ENCODE measurements at regions not wholly inside any gene's neighbourhood (a gene's known extent, or its start where the extent isn't known, plus 50 kb on each side); places are given as distances from the start of the nearest gene placed in this dataset.

GRCh38 chr4:65805936-65806335 lies 135.6 kb upstream of the EPHA5 start:
- H3K36me3 ChIP-seq = no peaks in the 10 kb centered on the region
- no peak for TF ChIP-seq POLR2AphosphoS5 (IDR thresholded peaks at IDR 0.05)
- TF ChIP-seq EP300 (IDR thresholded peaks at IDR 0.05) = no peak
- TF ChIP-seq, protein P1, sequence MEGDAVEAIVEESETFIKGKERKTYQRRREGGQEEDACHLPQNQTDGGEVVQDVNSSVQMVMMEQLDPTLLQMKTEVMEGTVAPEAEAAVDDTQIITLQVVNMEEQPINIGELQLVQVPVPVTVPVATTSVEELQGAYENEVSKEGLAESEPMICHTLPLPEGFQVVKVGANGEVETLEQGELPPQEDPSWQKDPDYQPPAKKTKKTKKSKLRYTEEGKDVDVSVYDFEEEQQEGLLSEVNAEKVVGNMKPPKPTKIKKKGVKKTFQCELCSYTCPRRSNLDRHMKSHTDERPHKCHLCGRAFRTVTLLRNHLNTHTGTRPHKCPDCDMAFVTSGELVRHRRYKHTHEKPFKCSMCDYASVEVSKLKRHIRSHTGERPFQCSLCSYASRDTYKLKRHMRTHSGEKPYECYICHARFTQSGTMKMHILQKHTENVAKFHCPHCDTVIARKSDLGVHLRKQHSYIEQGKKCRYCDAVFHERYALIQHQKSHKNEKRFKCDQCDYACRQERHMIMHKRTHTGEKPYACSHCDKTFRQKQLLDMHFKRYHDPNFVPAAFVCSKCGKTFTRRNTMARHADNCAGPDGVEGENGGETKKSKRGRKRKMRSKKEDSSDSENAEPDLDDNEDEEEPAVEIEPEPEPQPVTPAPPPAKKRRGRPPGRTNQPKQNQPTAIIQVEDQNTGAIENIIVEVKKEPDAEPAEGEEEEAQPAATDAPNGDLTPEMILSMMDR (IDR thresholded peaks at IDR 0.05) = no peak
- TF ChIP-seq POLR2A (IDR thresholded peaks at IDR 0.05) = no peak
- no peak overlapping the region for H3K4me3 ChIP-seq
- no peaks in the 10 kb centered on the region for H3K27me3 ChIP-seq
- no peaks in the 10 kb centered on the region for H3K9me3 ChIP-seq
- no peak overlapping the region for H3K27ac ChIP-seq
- ATAC-seq = no peak
- no peaks in the 10 kb centered on the region for H3K4me1 ChIP-seq

DNA sequence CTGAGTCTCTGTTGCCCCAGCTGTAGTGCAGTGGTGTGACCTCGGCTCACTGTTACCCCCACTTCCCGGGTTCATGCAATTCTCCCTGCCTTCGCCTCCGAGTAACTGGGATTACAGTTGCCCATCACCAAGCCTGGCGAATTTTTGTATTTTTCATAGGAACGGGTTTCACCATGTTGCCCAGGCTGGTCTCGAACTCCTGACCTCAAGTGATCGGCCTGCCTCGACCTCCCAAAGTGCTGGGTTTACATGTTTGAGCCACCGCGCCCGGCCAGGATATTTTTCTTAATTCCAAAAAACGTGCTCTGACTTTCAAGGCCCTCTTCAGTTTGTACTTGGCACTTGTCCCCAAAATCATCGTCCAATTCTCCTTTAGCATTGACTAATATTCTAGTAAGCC lies 129.2 kb upstream of the EPHA5 start:
- WGBS, 2 donors (ENCODE audit: low coverage in 1 of 2) = 78 to 88% methylated on average over 4 to 9 of the region's 14 CpGs
- H3K4me1 ChIP-seq = no peaks in the 10 kb centered on the region
- no peak overlapping the region for H3K27ac ChIP-seq
- no peaks in the 10 kb centered on the region for H3K9me3 ChIP-seq
- H3K27me3 ChIP-seq = no peaks in the 10 kb centered on the region
- ATAC-seq = no peak
- TF ChIP-seq, protein P1 (IDR thresholded peaks at IDR 0.05) = no peak
- TF ChIP-seq POLR2AphosphoS5 (IDR thresholded peaks at IDR 0.05) = no peak
- no peak for TF ChIP-seq EP300 (IDR thresholded peaks at IDR 0.05)
- TF ChIP-seq POLR2A (IDR thresholded peaks at IDR 0.05) = no peak
- no peaks in the 10 kb centered on the region for H3K36me3 ChIP-seq
- H3K4me3 ChIP-seq = no peak overlapping the region

- no peak for ATAC-seq
- 88 to 90% methylated on average over 1 to 2 of the region's 2 CpGs for WGBS, 2 donors (ENCODE audit: low coverage in 1 of 2)
- Histone ChIP-seq H3K27me3 (no peaks in the 10 kb centered on the region), H3K36me3 (no peaks in the 10 kb centered on the region), H3K9me3 (no peaks in the 10 kb centered on the region), H3K4me1 (no peaks in the 10 kb centered on the region), H3K27ac (no peak overlapping the region), H3K4me3 (no peak overlapping the region)
- TF ChIP-seq, protein P1 (IDR thresholded peaks at IDR 0.05) = no peak
- TF ChIP-seq POLR2A (IDR thresholded peaks at IDR 0.05) (no peak), POLR2AphosphoS5 (IDR thresholded peaks at IDR 0.05) (no peak), EP300 (IDR thresholded peaks at IDR 0.05) (no peak)
Observed at GRCh38 chr4:65798498-65799127, 128.3 kb upstream of the EPHA5 start.

- no peak overlapping the region for H3K4me3 ChIP-seq
Observed at GRCh38 chr4:65791812-65792308, 121.6 kb upstream of the EPHA5 start.

More at GRCh38 chr4:65791812-65792308, 121.6 kb upstream of the EPHA5 start:
- ATAC-seq = no peak
- TF ChIP-seq, protein P1 (IDR thresholded peaks at IDR 0.05) = no peak
- TF ChIP-seq EP300 (IDR thresholded peaks at IDR 0.05) (no peak), POLR2A (IDR thresholded peaks at IDR 0.05) (no peak), POLR2AphosphoS5 (IDR thresholded peaks at IDR 0.05) (no peak)
- WGBS, 2 donors (ENCODE audit: low coverage in 1 of 2) = 40 to 41% methylated on average over 4 to 5 of the region's 5 CpGs
- Histone ChIP-seq H3K9me3 (no peaks in the 10 kb centered on the region), H3K4me1 (no peaks in the 10 kb centered on the region), H3K27ac (no peak overlapping the region), H3K36me3 (no peaks in the 10 kb centered on the region), H3K27me3 (no peaks in the 10 kb centered on the region)
